ENCODE measurements at regions not wholly inside any gene's neighbourhood (a gene's known extent, or its start where the extent isn't known, plus 50 kb on each side); places are given as distances from the start of the nearest gene placed in this dataset.
"Not testable (repeated sequence)": the region's sequence is repeated elsewhere in the genome, so short reads cannot be mapped to it uniquely, and the experiment has no call there.

DNA sequence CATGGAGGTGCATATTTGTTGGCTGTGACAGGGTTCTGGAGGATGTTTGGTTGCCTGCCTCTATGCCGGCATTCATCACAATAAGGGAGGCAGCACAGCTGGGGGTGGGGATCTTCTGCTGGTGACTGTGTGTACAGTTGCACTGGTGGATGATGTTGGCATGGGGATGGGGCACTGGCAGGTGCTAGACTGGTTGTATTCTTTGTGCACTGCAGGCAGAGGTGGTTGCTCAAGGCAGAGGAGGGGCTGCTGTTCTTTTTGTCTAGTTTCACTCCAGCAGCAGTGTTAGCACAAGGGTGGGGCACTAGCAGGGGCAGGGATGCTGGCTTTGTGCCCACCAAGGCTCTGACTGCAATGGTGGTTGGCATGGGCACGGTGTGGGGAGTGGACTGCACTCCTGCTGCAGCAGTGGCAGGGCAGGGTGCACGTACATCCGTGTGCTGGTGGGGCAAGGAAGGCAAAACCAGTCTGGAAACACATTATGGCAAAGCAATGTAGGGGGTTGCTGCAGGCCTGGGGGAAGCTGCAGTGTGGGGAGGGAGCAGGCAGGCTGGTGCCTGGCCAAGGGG, 69.3 kb downstream of the ISOC1 start:
- no peak for DNase-seq (ENCODE audit: low spot score)

DNA sequence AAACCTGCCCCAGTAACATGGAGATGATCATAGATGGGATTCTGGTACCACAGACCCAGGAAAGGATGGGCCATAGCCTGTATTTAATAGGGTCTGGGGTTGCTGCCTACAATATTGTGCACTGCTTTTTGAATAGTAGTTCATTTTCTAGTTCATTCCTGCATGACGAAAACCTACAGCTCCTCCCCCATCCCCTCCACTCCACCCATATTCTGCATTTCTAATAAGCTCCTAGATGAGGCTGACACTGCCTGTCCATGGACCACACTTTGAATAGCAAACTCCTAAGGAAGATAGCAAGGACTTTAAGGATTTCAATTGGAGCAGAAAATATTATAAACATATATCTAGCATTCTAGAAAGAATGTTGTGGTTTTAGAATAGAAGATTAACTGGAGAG, 75.5 kb downstream of the ISOC1 start:
- DNase-seq (ENCODE audit: low spot score), result no peak

DNA sequence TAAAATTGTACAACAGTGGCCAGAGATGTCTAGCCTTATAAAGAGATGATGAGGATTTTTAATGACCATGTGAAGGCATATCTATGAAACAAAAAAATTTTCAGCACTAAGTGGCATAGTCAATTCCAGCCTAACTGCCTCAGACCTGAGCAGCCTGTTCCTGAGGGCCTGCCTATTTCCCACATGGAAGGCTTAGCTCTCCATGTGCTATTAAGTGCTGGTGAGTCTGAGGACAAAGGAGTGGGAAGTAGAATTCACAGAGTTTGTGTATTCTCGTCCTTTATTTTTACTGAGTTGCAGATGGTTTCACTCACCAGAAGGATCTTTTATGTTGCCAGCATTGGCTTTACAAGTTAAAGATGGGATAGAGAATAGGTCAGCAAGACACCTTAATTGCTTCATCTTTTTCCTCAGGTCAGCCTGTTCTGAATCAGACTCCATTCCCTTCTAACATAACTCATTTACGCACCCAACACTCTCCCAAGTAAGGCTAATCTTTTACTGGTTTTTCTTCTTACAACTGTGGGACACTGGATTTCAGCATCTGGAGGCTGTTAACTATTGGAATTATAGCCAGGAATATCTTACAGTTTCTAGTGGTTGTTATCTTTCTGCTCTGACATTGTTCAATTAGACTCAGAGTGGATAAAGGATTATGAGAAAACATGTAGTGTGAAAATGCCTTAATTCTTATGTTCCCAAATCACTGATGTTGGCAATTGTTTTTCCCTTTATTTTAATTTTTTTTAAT, 76.8 kb downstream of the ISOC1 start:
- DNase-seq (ENCODE audit: low spot score), result no peak

DNA sequence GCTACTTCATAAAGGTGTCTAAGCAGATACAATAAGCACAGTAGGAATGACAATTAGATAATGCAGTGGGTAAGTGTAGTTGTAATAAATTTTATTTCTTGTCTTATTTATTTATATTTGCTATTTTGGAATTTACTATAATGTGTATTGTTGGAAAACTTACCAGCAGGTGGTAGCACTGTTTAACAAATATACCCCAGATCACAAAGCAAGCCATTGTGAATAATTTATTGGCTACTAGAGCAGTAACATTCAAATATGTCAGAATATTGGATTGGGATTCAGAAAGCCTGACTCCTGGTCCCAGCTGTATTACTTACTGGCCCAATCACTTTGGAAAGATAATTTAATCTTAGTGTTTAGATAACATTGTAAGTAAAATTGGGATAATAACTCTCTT, 78.0 kb downstream of the ISOC1 start:
- DNase-seq (ENCODE audit: low spot score), result no peak

DNA sequence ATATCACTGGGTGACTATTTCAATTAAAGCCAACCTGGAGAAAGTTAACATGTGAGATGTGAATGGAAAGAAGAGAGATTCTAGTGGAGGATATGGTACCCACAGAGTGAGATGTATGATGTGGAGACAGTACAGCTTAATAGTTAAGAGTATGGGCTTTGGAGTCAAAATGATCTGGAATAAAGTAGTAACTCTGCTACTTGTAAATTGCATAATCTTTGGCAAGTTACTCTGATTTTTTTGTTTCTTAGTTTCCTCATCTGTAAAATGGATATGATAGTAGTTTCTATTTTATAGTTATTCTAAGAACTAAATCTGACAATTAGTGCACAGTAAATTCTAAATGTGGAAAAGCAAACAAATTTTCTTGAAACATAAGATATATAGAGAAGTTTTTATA, 79.2 kb downstream of the ISOC1 start:
- DNase-seq (ENCODE audit: low spot score), result no peak

DNA sequence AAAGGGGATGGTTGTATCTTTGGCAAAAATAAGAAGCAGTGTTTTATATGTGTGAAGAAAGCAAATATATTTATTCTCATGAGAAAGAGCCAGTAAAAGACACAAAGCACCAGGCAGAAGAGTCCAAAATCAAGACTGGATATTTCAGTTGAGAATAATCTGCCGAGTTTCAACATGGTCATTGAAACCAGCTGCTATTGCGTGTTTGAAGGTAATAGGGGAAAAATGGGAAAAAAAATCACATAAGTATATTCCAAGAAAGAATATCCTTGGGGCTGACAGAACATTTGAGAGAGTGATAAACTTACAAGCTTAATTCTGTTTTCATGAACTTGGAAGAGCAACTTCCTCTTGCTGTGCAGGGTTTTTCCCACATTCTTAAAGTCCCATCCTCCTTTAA, 79.9 kb downstream of the ISOC1 start:
- no peak for DNase-seq (ENCODE audit: low spot score)

DNA sequence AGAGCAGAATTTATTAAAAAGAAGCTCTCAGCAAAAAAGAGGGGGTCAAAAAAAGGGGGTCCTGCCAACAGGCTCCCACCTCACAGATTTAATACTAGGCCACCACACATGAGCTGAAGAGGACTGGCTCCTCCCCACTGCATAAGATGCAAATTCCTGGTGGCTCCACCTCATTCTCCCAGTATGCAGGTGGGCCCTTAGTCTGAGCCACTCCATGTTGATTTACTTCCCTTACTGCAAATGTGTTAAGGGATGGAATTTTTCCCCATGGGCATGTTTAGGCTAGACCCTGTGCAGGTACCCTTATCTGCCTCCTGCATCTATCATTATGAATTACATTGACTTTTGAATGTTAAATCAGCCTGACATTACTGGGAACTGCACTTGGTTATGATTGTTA, 82.9 kb downstream of the ISOC1 start:
- DNase-seq (ENCODE audit: low spot score), result no peak

DNA sequence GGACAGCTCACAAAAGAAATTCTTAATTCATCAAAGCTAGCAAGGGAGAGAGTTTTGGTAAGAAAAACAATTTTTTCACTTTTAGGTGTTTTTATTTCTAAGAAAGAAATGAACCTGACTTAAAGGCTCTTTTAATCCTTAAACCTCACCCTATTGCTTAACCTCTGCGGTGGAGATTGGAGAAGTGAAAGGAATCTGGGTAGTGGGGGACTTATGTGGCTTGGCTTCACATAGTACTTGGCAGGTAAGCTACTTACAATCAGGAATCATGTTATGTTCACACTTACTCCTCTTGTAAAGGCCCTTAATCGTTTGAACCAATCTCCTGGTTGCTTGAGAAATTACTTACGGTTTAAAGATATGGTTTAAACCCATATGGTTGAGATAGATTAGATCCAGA, 104.8 kb downstream of the ISOC1 start:
- no peak for DNase-seq (ENCODE audit: low spot score)

DNA sequence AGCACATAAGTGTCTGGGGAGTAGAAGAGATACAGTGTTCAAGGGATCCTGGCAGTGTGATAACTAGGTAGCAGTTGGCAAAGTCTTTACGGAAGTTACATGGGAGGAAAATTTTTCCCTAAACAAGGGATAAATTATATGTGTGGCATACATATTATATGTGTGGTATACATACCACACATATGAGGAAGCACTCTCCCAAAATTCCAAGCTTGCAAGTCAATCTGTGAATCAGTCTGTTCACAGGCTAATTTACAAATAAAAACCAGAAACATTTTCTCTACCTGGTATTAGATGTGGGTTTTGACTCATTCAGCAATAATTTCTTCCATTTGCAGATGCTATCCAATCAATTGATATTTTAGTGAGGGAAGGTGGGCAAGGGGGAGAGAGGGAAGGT, 110.0 kb downstream of the ISOC1 start:
- no peak for DNase-seq (ENCODE audit: low spot score)

DNA sequence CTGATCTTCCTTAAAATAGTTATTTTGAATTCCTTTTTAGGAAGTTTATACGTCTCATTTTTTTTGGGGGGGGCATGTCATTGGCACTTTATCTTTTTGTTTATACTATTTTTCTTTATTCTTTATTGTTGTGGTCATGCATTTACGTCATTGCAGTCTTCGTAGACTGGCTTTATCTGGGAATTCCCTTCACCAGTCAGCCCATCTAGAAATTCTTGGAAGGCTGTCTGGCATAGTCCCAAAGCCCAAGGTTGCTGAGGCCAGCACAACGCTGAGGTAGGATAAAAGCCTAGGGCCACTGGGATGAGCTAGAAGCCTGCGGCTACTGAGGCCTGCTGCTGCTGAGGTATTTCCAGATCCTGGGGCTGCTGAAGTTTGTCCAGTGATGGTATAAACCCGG, 121.5 kb downstream of the ISOC1 start:
- DNase-seq (ENCODE audit: low spot score), result no peak

DNA sequence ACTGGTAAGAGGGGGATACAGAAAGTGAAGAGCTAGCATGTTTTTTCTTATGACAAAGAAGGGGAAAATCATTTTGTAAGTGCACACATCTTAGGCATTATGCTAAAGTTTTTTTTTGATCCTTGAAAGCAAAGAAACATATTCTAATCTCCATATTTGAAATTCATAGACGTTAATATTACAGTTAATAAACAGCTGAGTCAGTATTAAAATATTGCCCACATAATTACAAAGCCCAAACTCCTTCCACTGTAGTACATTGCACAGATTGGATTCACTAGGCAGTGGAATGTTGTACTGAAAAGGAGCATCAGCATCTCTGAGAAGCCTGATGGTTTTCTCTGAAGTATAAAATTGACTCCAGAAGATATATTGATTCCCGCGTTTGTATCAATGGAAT, 122.6 kb downstream of the ISOC1 start:
- DNase-seq (ENCODE audit: low spot score), result no peak

DNA sequence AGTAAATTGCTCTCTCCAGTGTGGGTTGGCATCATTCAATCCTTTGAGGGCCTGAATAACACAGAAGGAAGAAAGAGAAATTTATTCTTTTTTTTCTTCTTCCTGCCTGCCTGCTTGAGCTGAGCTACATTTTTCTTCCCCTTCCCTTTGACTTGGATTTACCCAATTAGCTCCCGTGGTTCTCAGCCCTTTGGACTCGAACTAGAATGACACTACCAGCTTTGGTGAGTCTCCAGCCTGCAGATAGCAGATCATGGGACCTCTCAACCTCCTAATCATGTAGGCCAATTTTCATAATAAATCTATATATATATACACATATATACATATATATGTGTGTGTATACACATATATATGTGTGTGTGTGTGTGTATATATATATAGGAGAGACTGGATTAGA, 128.6 kb downstream of the ISOC1 start:
- no peak for DNase-seq (ENCODE audit: low spot score)

DNA sequence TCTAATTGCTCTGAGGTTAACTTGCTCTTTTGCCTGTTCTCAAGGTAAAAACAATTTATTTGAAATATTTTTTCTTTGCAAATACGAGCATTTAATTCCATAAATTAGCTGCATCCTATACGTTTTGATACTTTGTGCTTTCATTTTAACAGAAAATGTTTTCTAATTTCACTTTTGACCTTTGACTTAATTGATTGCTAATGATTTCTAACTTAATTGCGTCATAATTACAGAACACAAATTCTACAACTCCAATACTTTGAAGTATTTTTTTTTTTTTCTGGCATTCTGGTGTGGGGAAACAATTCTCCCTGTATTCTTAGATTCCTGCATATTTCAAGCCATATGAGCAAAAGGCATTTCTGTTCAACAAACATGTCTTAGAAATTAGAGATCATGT, 134.0 kb downstream of the ISOC1 start:
- no peak for DNase-seq (ENCODE audit: low spot score)

DNA sequence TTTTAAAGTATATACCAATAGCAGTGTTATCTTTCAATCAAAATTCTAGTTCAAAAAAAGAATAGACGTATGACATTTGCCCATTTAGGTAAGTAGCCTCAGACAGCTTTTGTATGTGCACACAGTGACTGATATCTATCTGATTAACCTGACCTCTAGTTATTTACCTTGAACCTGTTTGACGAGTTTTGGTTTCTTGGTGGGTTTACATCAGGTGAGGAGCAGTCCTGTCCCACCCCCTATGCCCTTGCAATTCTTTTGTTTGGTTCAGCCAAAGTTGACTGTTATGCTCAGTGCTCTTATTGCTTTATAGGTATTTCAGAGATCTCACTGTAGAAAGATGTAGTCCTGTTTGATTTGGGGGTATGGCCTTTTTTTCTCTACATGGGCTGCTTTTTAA, 147.2 kb downstream of the ISOC1 start:
- no peak for DNase-seq (ENCODE audit: low spot score)

DNA sequence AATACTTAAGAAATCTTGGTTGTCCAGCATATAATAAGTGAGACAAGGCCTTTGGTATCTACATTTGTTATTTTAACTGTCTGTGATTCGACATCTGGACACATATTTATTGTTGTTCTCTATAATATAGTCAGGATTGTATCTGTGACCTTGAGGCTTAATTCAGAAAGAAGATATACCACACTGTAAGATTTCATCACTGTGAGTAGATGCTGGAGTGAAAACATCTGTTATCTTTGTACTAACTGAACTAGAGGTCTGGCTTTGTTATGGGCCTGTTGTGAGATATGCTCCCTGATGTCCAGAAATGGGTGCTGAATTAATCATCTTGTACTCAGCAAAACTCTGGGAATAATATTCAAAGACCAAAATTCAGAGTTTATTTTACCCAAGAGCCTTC, 148.5 kb downstream of the ISOC1 start:
- DNase-seq (ENCODE audit: low spot score), result no peak

DNA sequence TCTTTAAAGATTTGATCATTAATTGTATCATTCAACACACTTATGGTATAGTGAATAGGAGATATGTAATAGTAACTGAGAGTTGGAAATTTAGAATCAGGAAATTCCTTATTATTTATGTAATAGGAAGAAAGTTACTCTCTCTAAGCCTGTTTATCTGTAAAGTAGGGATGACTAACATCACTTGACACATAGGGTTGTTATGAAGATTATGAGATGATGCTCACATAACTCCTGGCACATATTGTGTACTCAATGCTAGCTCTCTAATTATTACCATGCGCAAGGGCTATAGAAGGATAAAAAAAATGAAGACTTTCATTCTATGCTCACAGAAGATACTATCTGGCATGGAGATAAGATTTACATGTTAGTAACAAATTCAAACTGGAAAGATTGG, 149.9 kb downstream of the ISOC1 start:
- DNase-seq (ENCODE audit: low spot score), result no peak

DNA sequence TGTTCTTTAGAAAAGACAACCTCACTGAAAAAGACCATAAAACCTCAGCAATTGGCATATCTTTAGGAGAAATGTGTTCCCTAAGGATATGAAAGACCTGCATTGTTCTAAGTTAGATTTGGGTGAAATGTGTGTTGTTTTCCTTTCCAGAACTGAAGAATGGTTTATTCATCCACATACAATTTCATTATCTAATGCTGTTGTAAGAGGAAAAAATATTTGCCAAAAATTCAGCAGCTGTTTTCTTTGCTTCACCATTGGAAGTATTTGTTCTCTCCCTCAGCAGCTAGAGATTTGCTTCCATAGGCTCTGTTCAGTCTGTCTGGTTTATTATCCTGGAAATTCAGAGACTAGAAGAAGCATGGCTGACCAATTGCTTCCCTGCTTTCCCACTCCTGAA, 150.9 kb downstream of the ISOC1 start:
- DNase-seq (ENCODE audit: low spot score), result no peak

DNA sequence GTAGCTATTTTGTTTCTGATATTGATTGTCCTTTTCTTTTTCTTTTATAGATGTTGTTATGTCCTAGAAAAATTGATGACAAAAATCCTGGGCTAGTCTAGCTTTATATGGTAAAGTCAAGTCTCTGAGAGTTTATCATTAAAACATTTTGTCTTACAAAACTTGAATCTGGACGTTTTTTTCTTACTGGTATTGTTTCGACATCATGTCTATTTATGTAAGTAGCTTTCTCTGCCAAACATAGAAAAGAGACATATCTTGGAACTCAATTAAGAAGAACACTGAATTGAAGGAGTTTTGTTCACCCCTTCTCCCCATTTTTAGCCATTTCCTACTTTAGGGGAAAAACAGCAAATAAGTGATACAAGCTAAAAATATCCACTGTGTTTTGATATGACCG, 151.5 kb downstream of the ISOC1 start:
- no peak for DNase-seq (ENCODE audit: low spot score)

DNA sequence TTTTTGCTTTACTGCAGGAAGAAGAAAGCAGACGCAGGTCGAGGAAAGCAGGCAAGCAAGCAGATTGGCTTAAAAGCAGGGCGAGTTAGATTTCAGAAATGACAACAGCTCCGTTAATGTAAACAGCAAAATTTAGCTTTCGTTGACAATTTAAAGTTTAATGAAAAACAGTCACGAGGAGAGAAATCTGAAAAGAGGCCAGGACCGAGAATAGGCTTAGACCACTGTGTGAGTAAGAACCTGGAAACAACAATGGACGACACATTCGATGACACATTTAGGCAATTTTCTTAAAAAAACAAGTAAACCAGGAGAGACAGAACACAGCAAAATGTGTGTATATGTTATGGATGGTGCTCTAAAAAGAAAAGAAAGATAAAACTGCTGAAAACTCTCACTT, 155.3 kb downstream of the ISOC1 start:
- DNase-seq (ENCODE audit: low spot score), result no peak

DNA sequence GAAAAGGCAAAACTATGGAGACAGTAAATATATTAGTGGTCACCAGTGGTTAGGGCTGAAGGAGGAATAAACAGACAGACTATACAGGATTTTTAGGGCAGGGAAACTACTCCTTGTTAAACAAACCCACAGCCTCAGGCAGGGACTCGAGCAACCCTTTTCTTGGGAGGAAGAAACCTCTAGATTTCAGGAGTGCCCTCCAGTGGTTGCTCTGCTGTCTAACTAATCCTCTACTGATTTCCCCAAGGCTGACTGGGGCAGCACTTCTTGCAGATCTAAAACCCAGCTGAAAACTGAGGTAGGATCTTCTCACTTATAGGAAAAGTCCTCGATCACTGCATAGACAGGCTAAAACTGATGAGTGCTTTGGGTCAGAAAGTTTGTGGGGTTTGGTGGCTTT, 176.8 kb downstream of the ISOC1 start:
- no peak for DNase-seq (ENCODE audit: low spot score)

DNA sequence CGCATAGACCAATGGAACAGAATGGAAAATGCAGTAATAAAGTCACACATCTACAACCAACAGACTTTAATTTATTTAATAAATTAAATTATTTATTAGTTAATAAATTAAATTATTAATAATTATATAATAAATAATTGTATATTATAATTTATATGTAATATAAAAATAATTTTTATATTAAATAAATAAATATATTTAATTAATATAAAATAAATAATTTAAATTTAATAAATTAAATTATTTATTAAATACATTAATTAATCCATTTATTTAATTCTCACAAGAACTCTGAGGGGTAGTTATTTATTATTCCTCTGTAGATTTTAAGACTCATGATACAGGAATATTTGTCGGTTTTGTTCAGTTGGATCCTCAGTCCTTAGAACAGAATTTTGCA, 176.1 kb upstream of the ADAMTS19 start:
- no peak for DNase-seq (ENCODE audit: low spot score)

DNA sequence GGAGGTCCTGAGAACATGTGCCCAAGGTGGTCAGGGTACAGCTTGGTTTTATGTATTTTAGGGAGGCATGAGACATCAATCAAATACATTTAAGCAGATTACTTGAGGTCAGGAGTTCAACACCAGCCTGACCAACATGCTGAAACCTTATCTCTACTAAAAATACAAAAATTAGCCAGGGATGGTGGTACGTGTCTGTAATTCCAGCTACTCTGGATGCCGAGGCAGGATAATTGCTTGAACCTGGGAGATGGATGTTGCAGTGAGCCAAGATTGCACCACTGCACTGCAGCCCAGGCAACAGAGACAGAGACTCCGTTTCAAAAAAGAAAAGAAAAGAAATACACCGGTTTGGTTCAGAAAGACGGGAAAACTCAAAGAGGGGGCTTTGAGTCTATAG, 165.9 kb upstream of the ADAMTS19 start:
- DNase-seq (ENCODE audit: low spot score), result not testable (repeated sequence)

DNA sequence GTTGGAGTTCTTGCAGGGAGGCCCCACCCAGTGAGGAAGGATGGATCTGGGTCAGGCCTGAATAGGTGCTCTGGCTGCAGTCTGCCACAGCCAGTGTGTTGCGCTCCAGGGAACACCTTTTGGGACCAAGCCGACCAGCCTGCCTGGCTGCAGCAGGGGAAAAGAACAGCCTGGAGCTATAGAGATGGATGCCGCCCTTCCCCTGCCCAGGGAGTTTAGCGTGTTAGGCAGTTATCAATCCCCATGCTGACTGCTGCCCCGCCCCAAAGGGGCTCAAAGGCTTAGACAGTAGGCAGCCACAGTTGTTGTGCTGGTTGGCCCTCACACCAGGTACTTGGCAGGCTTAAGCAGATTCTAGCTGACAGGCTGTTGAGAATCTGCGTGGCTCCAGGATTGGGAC, 153.4 kb upstream of the ADAMTS19 start:
- peak; percentile 84 for DNase-seq (ENCODE audit: low spot score)

DNA sequence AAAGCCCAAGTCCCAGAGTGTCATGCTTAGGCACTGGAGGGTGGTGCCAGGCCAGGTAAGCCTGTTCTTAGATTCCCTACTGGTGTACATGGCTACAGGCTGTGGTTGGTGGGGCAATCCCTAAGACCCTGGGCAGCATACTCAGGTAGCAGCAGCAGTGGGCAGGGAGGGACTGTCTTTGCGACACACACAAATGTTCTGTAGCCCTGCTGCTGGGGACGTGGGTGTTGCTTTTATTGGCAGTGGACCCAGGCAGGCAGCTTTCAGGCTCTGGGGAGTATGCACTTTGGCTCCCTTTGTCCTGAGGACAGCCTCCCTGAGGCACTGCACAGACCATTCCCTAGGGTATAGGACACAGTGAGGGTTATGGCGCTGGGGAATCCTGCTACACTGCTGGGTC, 137.1 kb upstream of the ADAMTS19 start:
- no peak for DNase-seq (ENCODE audit: low spot score)
